ENCODE measurements at regions not wholly inside any gene's neighbourhood (a gene's known extent, or its start where the extent isn't known, plus 50 kb on each side); places are given as distances from the start of the nearest gene placed in this dataset.

GRCh38 chr11:127616158-127616557 is 615.6 kb upstream of the KIRREL3 start:
- no peak for TF ChIP-seq CTCF (conservative IDR thresholded peaks at IDR 0.05; ENCODE audit: low read length)
- TF ChIP-seq EZH2phosphoT487 (IDR thresholded peaks at IDR 0.05; ENCODE audit: borderline replicate concordance, low read depth, low read length) = no peak
